Nephron (organoid): ENCODE measurements at regions not wholly inside any gene's neighbourhood (a gene's known extent, or its start where the extent isn't known, plus 50 kb on each side); places are given as distances from the start of the nearest gene placed in this dataset.
A peak's percentile ranks its signal among the peaks of the same experiment; 100 is the strongest.
"Not testable (repeated sequence)": the region's sequence is repeated elsewhere in the genome, so short reads cannot be mapped to it uniquely, and the experiment has no call there.

ENCODE experiments used
- H3K27ac Mint-ChIP-seq, 3 experiments: 2 replicates each; pipeline ENCODE4 v1.8.0; 2020; ENCODE audit warnings: mixed read lengths in 3 of 3, mild to moderate bottlenecking in 2 of 3, moderate library complexity in 1 of 3
- H3K27me3 Mint-ChIP-seq: 2 replicates; pipeline ENCODE4 v1.8.0; 2021; ENCODE audit warnings: low read depth, mild to moderate bottlenecking, moderate library complexity, mixed read lengths
- H3K36me3 Mint-ChIP-seq: 2 replicates; pipeline ENCODE4 v1.8.0; 2020; ENCODE audit warnings: low read depth, mixed read lengths
- H3K4me1 Mint-ChIP-seq: 2 replicates; pipeline ENCODE4 v1.8.0; 2020; ENCODE audit warnings: mixed read lengths
- H3K4me3 Mint-ChIP-seq, 3 experiments: 2 replicates each; pipeline ENCODE4 v1.8.0; 2020; ENCODE audit warnings: mild to moderate bottlenecking in 3 of 3, mixed read lengths in 3 of 3, moderate library complexity in 2 of 3
- H3K9me3 Mint-ChIP-seq: 2 replicates; pipeline ENCODE4 v1.8.0; 2020; ENCODE audit warnings: mixed read lengths
- CTCF ChIP-seq, 3 experiments: fragments of 200-600 bp; sonication (generic); IDR thresholded peaks; one replicate each; pipeline ENCODE4 v1.5.0; 2021; ENCODE audit warnings: antibody characterized with exemption in 3 of 3; ENCODE audit not compliant: unreplicated experiment in 3 of 3

GRCh38 chr12:12008931-12009611 is 61.7 kb upstream of the BCL2L14 start:
- Mint-ChIP-seq H3K4me3 (no peak overlapping the region), H3K27ac (no peak overlapping the region), H3K36me3 (no peaks in the 10 kb centered on the region), H3K27me3 (peaks cover 6% of the 10 kb centered on the region), H3K4me1 (peaks cover 24% of the 10 kb centered on the region), H3K9me3 (peaks cover 8% of the 10 kb centered on the region)
- no peak for TF ChIP-seq CTCF (IDR thresholded peaks at IDR 0.05; ENCODE audit: unreplicated experiment in 3 of 3)

GRCh38 chr12:12009749-12010276 is 60.9 kb upstream of the BCL2L14 start:
- H3K4me1 Mint-ChIP-seq: peaks cover 24% of the 10 kb centered on the region
- H3K9me3 Mint-ChIP-seq, H3K36me3 Mint-ChIP-seq, H3K4me3 Mint-ChIP-seq, H3K27me3 Mint-ChIP-seq, H3K27ac Mint-ChIP-seq: not testable (repeated sequence)

GRCh38 chr12:12010277-12011039 is 60.3 kb upstream of the BCL2L14 start:
- H3K27me3 Mint-ChIP-seq: peaks cover 6% of the 10 kb centered on the region
- H3K9me3 Mint-ChIP-seq: peaks cover 5% of the 10 kb centered on the region
- no peak for TF ChIP-seq CTCF (IDR thresholded peaks at IDR 0.05; ENCODE audit: unreplicated experiment in 3 of 3)
- no peaks in the 10 kb centered on the region for H3K36me3 Mint-ChIP-seq
- H3K4me3 Mint-ChIP-seq: no peak overlapping the region
- peak overlapping the region; percentile 58 to 64 (median 62) for H3K27ac Mint-ChIP-seq
- peaks cover 28% of the 10 kb centered on the region for H3K4me1 Mint-ChIP-seq

- Mint-ChIP-seq H3K9me3 (peaks cover 3% of the 10 kb centered on the region), H3K27ac (no peak overlapping the region), H3K27me3 (peaks cover 3% of the 10 kb centered on the region), H3K4me1 (peaks cover 39% of the 10 kb centered on the region), H3K36me3 (no peaks in the 10 kb centered on the region), H3K4me3 (no peak overlapping the region)
- no peak for TF ChIP-seq CTCF (IDR thresholded peaks at IDR 0.05; ENCODE audit: unreplicated experiment in 3 of 3)
Observed at GRCh38 chr12:12011880-12012260, 58.9 kb upstream of the BCL2L14 start.

- H3K27me3 Mint-ChIP-seq: peaks cover 3% of the 10 kb centered on the region
- no peak overlapping the region for H3K4me3 Mint-ChIP-seq
- no peak for TF ChIP-seq CTCF (IDR thresholded peaks at IDR 0.05; ENCODE audit: unreplicated experiment in 3 of 3)
- H3K36me3 Mint-ChIP-seq: no peaks in the 10 kb centered on the region
- H3K9me3 Mint-ChIP-seq: no peaks in the 10 kb centered on the region
- H3K4me1 Mint-ChIP-seq: peaks cover 51% of the 10 kb centered on the region
- H3K27ac Mint-ChIP-seq: peak overlapping the region in 2 of 3 experiments; percentile 8 to 13
Observed at GRCh38 chr12:12015073-12015685, 55.6 kb upstream of the BCL2L14 start.
